ENCODE measurements at regions not wholly inside any gene's neighbourhood (a gene's known extent, or its start where the extent isn't known, plus 50 kb on each side); places are given as distances from the start of the nearest gene placed in this dataset.

GRCh38 chr18:29163596-29163995 is 986.7 kb upstream of the CDH2 start:
- TF ChIP-seq CTCF (IDR thresholded peaks at IDR 0.05) (no peak), POLR2A (IDR thresholded peaks at IDR 0.05) (no peak), EP300 (IDR thresholded peaks at IDR 0.05) (no peak)
